GM12874 (cell line): ENCODE measurements at regions not wholly inside any gene's neighbourhood (a gene's known extent, or its start where the extent isn't known, plus 50 kb on each side); places are given as distances from the start of the nearest gene placed in this dataset.

Experiments used
- CTCF ChIP-seq: IDR thresholded peaks from 2 replicates; pipeline ENCODE4 v1.5.1; 2011; ENCODE audit warnings: low read depth, mild to moderate bottlenecking, control low read depth, low read length, moderate library complexity; ENCODE audit not compliant: insufficient read depth

GRCh38 chr14:53356361-53357150, 203.4 kb upstream of the DDHD1 start:
- no peak for TF ChIP-seq CTCF

- no peak for TF ChIP-seq CTCF
Observed at GRCh38 chr14:53355581-53356112, 202.5 kb upstream of the DDHD1 start.

- TF ChIP-seq CTCF: no peak
Observed at GRCh38 chr14:53354336-53354735, 201.2 kb upstream of the DDHD1 start.

- no peak for TF ChIP-seq CTCF
Observed at GRCh38 chr14:53350866-53351265, 197.7 kb upstream of the DDHD1 start.

- no peak for TF ChIP-seq CTCF
Observed at GRCh38 chr14:53350429-53350828, 197.3 kb upstream of the DDHD1 start.

- TF ChIP-seq CTCF: no peak
Observed at GRCh38 chr14:53346988-53347387, 193.9 kb upstream of the DDHD1 start.

- TF ChIP-seq CTCF: no peak
Observed at GRCh38 chr14:53341324-53341723, 188.2 kb upstream of the DDHD1 start.
